SK-N-MC (cell line): ENCODE measurements at regions not wholly inside any gene's neighbourhood (a gene's known extent, or its start where the extent isn't known, plus 50 kb on each side); places are given as distances from the start of the nearest gene placed in this dataset.

Experiments used
- DNase-seq: peaks from one replicate; pipeline ENCODE4 v3.0.0-alpha.2; 2011; ENCODE audit warnings: low read depth, low spot score
- H3K27ac ChIP-seq: fragments of 200-600 bp; sonication (generic); 2 replicates; pipeline ENCODE4 v1.5.1; 2016; ENCODE audit warnings: mixed run types
- H3K36me3 ChIP-seq: fragments of 200-600 bp; sonication (generic); 2 replicates; pipeline ENCODE4 v1.6.1; 2017; ENCODE audit warnings: antibody characterized with exemption, low read length, mixed read lengths; ENCODE audit not compliant: insufficient read depth
- H3K4me3 ChIP-seq: fragments of 200-600 bp; sonication (generic); 2 replicates; pipeline ENCODE4 v1.5.1; 2016
- H3K9ac ChIP-seq: fragments of 200-600 bp; sonication (generic); 2 replicates; pipeline ENCODE4 v1.8.0; 2017; ENCODE audit warnings: mixed run types, mixed read lengths; ENCODE audit not compliant: insufficient read length
- H3K9me3 ChIP-seq: fragments of 200-600 bp; sonication (generic); 2 replicates; pipeline ENCODE4 v1.6.1; 2017; ENCODE audit warnings: low read depth, mild to moderate bottlenecking, antibody characterized with exemption, low read length, moderate library complexity, mixed read lengths
- EZH2 ChIP-seq: fragments of 200-600 bp; sonication (generic); IDR thresholded peaks from one replicate; pipeline ENCODE4 v1.6.1; 2017; ENCODE audit warnings: antibody characterized with exemption
- FOXP2 ChIP-seq: optimal IDR thresholded peaks from 2 replicates; pipeline ENCODE3; 2011; ENCODE audit warnings: mild to moderate bottlenecking, moderate library complexity; ENCODE audit not compliant: insufficient read depth; ENCODE audit errors: extremely low read length, control extremely low read depth
- POLR2AphosphoS5 ChIP-seq: IDR thresholded peaks from 2 replicates; pipeline ENCODE4 v1.6.1; 2012; ENCODE audit warnings: mild to moderate bottlenecking, low read depth, low read length, borderline replicate concordance

- no peak for TF ChIP-seq FOXP2
- TF ChIP-seq EZH2, result no peak
- no peak for TF ChIP-seq POLR2AphosphoS5
- Histone ChIP-seq H3K9me3 (no peaks in the 10 kb centered on the region), H3K4me3 (no peak overlapping the region), H3K27ac (no peak overlapping the region), H3K9ac (no peak overlapping the region), H3K36me3 (no peaks in the 10 kb centered on the region)
- DNase-seq, result no peak
Observed at GRCh38 chr4:95619525-95620443, 71.0 kb upstream of the UNC5C start.

- H3K9ac ChIP-seq, result no peak overlapping the region
- no peaks in the 10 kb centered on the region for H3K36me3 ChIP-seq
- no peak for DNase-seq
- H3K9me3 ChIP-seq, result no peaks in the 10 kb centered on the region
- H3K27ac ChIP-seq, result no peak overlapping the region
- TF ChIP-seq FOXP2 (no peak), POLR2AphosphoS5 (no peak), EZH2 (no peak)
- no peak overlapping the region for H3K4me3 ChIP-seq
Observed at GRCh38 chr4:95614684-95615205, 66.0 kb upstream of the UNC5C start.

GRCh38 chr4:95610061-95610569, 61.3 kb upstream of the UNC5C start:
- no peak overlapping the region for H3K9ac ChIP-seq
- DNase-seq, result no peak
- TF ChIP-seq POLR2AphosphoS5, result no peak
- TF ChIP-seq EZH2, result no peak
- no peak for TF ChIP-seq FOXP2
- no peak overlapping the region for H3K27ac ChIP-seq
- no peak overlapping the region for H3K4me3 ChIP-seq
- no peaks in the 10 kb centered on the region for H3K36me3 ChIP-seq
- no peaks in the 10 kb centered on the region for H3K9me3 ChIP-seq

- Histone ChIP-seq H3K9ac (no peak overlapping the region), H3K4me3 (no peak overlapping the region), H3K36me3 (no peaks in the 10 kb centered on the region), H3K27ac (no peak overlapping the region), H3K9me3 (no peaks in the 10 kb centered on the region)
- TF ChIP-seq EZH2 (no peak), FOXP2 (no peak), POLR2AphosphoS5 (no peak)
- DNase-seq, result no peak
Observed at GRCh38 chr4:95606739-95607138, 58.0 kb upstream of the UNC5C start.

- H3K9me3 ChIP-seq, result no peaks in the 10 kb centered on the region
- H3K27ac ChIP-seq, result no peak overlapping the region
- DNase-seq, result no peak
- TF ChIP-seq EZH2, result no peak
- H3K36me3 ChIP-seq, result no peaks in the 10 kb centered on the region
- H3K9ac ChIP-seq, result no peak overlapping the region
- H3K4me3 ChIP-seq, result no peak overlapping the region
Observed at GRCh38 chr4:95603393-95603792, 54.6 kb upstream of the UNC5C start.

- TF ChIP-seq FOXP2 (no peak), EZH2 (no peak), POLR2AphosphoS5 (no peak)
- H3K9me3 ChIP-seq, result no peaks in the 10 kb centered on the region
- H3K4me3 ChIP-seq, result no peak overlapping the region
- no peak for DNase-seq
- no peaks in the 10 kb centered on the region for H3K36me3 ChIP-seq
- H3K9ac ChIP-seq, result no peak overlapping the region
- no peak overlapping the region for H3K27ac ChIP-seq
Observed at GRCh38 chr4:95602872-95603271, 54.1 kb upstream of the UNC5C start.

- DNase-seq, result no peak
- Histone ChIP-seq H3K9ac (no peak overlapping the region), H3K9me3 (no peaks in the 10 kb centered on the region), H3K36me3 (no peaks in the 10 kb centered on the region), H3K4me3 (no peak overlapping the region), H3K27ac (no peak overlapping the region)
- no peak for TF ChIP-seq EZH2
- no peak for TF ChIP-seq FOXP2
- no peak for TF ChIP-seq POLR2AphosphoS5
Observed at GRCh38 chr4:95601356-95601755, 52.6 kb upstream of the UNC5C start.

- H3K9me3 ChIP-seq, result no peaks in the 10 kb centered on the region
- DNase-seq, result no peak
- no peaks in the 10 kb centered on the region for H3K36me3 ChIP-seq
- no peak overlapping the region for H3K4me3 ChIP-seq
- no peak overlapping the region for H3K9ac ChIP-seq
- no peak for TF ChIP-seq POLR2AphosphoS5
- TF ChIP-seq EZH2, result no peak
- no peak for TF ChIP-seq FOXP2
- no peak overlapping the region for H3K27ac ChIP-seq
Observed at GRCh38 chr4:95599777-95600400, 51.1 kb upstream of the UNC5C start.
